ENCODE measurements at regions not wholly inside any gene's neighbourhood (a gene's known extent, or its start where the extent isn't known, plus 50 kb on each side); places are given as distances from the start of the nearest gene placed in this dataset.

DNA sequence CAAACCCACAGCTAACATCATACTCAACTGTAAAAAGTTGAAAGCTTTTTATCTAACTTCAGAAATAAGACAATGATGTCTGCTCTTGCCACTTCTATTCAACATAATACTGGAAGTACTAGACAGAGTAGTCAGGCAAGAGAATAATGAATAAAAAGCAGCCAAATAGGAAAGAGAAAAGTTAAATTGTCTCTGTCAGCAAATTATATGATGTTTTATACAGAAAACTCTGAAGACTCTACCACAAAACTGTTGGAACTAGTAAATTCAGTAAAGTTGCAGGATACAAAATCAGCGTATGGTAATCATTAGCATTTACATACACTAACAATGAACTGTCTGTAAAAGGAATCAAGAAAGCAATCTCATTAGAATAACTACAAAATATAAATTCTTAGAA is 752.9 kb upstream of the CT83 start:
- Histone ChIP-seq H3K27ac (ENCODE audit: low read length) (no peak overlapping the region), H3K9me3 (ENCODE audit: control insufficient read depth, low read depth, low read length) (no peaks in the 10 kb centered on the region), H3K9ac (ENCODE audit: low read length) (no peak overlapping the region), H3K4me1 (ENCODE audit: control insufficient read depth, low read depth, low read length) (peaks cover 4% of the 10 kb centered on the region), H3K4me3 (ENCODE audit: low read length) (no peak overlapping the region), H3K36me3 (ENCODE audit: control insufficient read depth, low read depth, low read length) (no peaks in the 10 kb centered on the region), H3K27me3 (ENCODE audit: control insufficient read depth, insufficient read depth, low read length) (no peaks in the 10 kb centered on the region)

DNA sequence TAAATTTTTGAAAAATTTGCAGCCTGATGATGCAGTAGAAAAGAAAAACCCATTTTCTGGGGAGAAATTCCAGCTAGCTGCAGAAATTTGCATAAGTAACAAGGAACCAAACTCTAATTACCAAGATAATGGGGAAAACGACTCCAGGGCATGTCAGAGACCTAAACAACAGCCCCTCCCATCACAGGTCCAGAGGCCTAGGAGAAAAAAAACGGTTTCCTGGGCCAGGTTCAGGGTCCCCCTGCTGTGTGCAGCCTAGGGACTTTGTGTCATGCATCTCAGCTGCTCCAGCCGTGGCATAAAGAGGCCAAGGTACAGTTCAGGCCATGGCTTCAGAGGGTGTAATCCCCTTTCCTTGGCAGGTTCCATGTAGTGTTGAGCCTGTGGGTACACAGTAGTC is 733.7 kb upstream of the CT83 start:
- no peaks in the 10 kb centered on the region for H3K36me3 ChIP-seq (ENCODE audit: control insufficient read depth, low read depth, low read length)
- H3K9ac ChIP-seq (ENCODE audit: low read length), result no peak overlapping the region
- no peak overlapping the region for H3K27ac ChIP-seq (ENCODE audit: low read length)
- no peak overlapping the region for H3K4me3 ChIP-seq (ENCODE audit: low read length)
- no peaks in the 10 kb centered on the region for H3K9me3 ChIP-seq (ENCODE audit: control insufficient read depth, low read depth, low read length)
- H3K4me1 ChIP-seq (ENCODE audit: control insufficient read depth, low read depth, low read length), result peaks cover 12% of the 10 kb centered on the region
- no peaks in the 10 kb centered on the region for H3K27me3 ChIP-seq (ENCODE audit: control insufficient read depth, insufficient read depth, low read length)

DNA sequence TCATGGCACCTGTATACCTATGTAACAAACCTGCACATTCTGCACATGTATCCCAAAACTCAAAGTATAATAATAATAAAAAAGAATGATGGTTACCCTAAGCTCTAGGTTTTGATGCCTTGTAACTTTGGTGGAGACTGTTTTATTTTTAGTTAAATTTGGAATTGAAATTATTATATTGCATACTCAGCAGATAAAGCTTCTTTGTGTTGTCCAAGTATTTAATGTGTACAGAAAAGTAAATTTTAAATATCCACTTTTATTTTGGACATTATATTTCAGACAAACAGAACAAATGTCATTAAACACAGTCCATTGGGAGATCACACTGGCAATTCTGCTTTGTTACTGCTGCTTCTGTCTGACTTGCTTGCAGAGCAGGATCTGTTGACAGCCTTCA is 684.5 kb upstream of the CT83 start:
- Histone ChIP-seq H3K27me3 (ENCODE audit: control insufficient read depth, insufficient read depth, low read length) (no peaks in the 10 kb centered on the region), H3K9ac (ENCODE audit: low read length) (no peak overlapping the region), H3K36me3 (ENCODE audit: control insufficient read depth, low read depth, low read length) (no peaks in the 10 kb centered on the region), H3K27ac (ENCODE audit: low read length) (no peak overlapping the region), H3K4me3 (ENCODE audit: low read length) (no peak overlapping the region), H3K9me3 (ENCODE audit: control insufficient read depth, low read depth, low read length) (no peaks in the 10 kb centered on the region), H3K4me1 (ENCODE audit: control insufficient read depth, low read depth, low read length) (no peaks in the 10 kb centered on the region)

DNA sequence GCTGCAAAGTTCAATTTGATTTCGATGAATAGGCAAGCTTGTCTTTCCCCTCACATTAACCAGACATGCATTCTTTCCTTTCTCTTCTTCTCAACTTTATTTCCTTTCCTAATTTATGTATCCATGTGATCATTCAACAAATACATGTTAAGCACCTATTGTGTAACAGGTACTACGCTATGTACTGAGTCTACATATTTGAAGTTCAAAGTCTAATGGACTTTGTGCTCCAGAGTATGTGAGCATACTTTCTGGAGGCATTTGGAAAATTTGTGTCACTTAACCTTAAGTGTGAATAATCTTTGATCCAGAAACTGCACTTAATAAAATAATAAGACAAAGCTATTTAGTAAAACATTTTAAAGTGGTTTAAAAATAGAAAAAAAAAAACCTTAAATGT is 675.3 kb upstream of the CT83 start:
- Histone ChIP-seq H3K36me3 (ENCODE audit: control insufficient read depth, low read depth, low read length) (no peaks in the 10 kb centered on the region), H3K27ac (ENCODE audit: low read length) (no peak overlapping the region), H3K9me3 (ENCODE audit: control insufficient read depth, low read depth, low read length) (no peaks in the 10 kb centered on the region), H3K27me3 (ENCODE audit: control insufficient read depth, insufficient read depth, low read length) (no peaks in the 10 kb centered on the region), H3K9ac (ENCODE audit: low read length) (no peak overlapping the region), H3K4me1 (ENCODE audit: control insufficient read depth, low read depth, low read length) (no peaks in the 10 kb centered on the region), H3K4me3 (ENCODE audit: low read length) (no peak overlapping the region)

DNA sequence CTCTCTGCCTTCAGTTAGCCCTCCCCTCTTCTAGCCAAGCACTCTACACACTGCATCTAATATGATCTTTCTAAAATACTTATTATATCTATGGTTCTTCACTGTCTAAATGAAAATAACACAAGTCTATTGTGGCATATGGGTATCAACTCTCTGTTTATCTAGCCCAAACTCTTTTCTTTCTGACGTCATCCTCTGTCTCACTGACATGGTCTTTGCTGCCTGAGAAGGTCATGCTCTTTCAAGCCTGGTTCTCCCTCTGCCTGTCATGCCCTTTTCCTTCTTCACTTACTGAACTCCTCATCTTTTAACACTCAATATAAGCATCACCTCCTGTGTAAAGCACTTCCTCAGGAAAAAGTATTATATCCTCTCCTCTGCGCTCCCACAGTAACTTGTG is 672.2 kb upstream of the CT83 start:
- Histone ChIP-seq H3K9me3 (ENCODE audit: control insufficient read depth, low read depth, low read length) (no peaks in the 10 kb centered on the region), H3K36me3 (ENCODE audit: control insufficient read depth, low read depth, low read length) (no peaks in the 10 kb centered on the region), H3K4me1 (ENCODE audit: control insufficient read depth, low read depth, low read length) (no peaks in the 10 kb centered on the region), H3K4me3 (ENCODE audit: low read length) (no peak overlapping the region), H3K27me3 (ENCODE audit: control insufficient read depth, insufficient read depth, low read length) (no peaks in the 10 kb centered on the region), H3K27ac (ENCODE audit: low read length) (no peak overlapping the region), H3K9ac (ENCODE audit: low read length) (no peak overlapping the region)

DNA sequence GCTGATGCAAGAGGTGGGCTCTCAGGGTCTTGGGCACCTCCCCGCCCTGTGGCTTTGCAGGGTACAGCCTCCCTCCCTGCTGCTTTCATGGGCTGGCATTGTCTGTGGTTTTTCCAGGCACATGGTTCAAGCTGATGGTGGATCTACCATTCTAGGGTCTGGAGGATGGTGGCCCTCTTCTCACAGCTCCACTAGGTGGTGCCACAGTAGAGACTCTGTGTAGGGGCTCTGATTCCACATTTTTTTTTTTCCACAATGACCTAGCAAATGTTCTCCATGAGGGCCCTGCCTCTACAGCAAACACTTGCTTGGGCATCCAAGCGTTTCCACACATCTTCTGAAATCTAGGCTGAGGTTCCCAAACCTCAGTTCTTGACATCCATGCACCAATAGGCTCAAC is 657.9 kb upstream of the CT83 start:
- no peak overlapping the region for H3K4me3 ChIP-seq (ENCODE audit: low read length)
- H3K9ac ChIP-seq (ENCODE audit: low read length), result no peak overlapping the region
- H3K4me1 ChIP-seq (ENCODE audit: control insufficient read depth, low read depth, low read length), result no peaks in the 10 kb centered on the region
- no peak overlapping the region for H3K27ac ChIP-seq (ENCODE audit: low read length)
- no peaks in the 10 kb centered on the region for H3K27me3 ChIP-seq (ENCODE audit: control insufficient read depth, insufficient read depth, low read length)
- peaks cover 2% of the 10 kb centered on the region for H3K9me3 ChIP-seq (ENCODE audit: control insufficient read depth, low read depth, low read length)
- no peaks in the 10 kb centered on the region for H3K36me3 ChIP-seq (ENCODE audit: control insufficient read depth, low read depth, low read length)

DNA sequence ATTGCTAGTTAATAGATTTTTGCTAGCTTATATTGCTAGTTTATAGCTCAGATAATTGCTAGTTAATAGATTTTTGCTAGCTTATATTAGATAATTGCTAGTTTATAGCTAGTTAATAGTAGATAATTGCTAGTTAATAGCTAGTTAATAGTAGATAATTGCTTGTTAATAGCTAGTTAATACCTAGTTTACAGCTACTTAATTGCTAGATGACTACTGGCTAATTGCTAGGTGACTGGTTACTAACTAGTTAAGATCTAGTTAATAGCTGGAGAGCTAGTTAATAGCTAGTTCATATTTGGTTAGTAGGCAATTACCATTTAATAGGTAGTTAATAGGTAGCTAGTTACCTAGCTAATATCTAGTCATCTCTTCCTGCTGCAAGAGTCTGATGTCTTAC is 633.8 kb upstream of the CT83 start:
- H3K36me3 ChIP-seq (ENCODE audit: control insufficient read depth, low read depth, low read length), result no peaks in the 10 kb centered on the region
- H3K27me3 ChIP-seq (ENCODE audit: control insufficient read depth, insufficient read depth, low read length), result no peaks in the 10 kb centered on the region
- H3K9me3 ChIP-seq (ENCODE audit: control insufficient read depth, low read depth, low read length), result peaks cover 46% of the 10 kb centered on the region
- no peak overlapping the region for H3K4me3 ChIP-seq (ENCODE audit: low read length)
- no peak overlapping the region for H3K9ac ChIP-seq (ENCODE audit: low read length)
- H3K27ac ChIP-seq (ENCODE audit: low read length), result no peak overlapping the region
- no peaks in the 10 kb centered on the region for H3K4me1 ChIP-seq (ENCODE audit: control insufficient read depth, low read depth, low read length)

DNA sequence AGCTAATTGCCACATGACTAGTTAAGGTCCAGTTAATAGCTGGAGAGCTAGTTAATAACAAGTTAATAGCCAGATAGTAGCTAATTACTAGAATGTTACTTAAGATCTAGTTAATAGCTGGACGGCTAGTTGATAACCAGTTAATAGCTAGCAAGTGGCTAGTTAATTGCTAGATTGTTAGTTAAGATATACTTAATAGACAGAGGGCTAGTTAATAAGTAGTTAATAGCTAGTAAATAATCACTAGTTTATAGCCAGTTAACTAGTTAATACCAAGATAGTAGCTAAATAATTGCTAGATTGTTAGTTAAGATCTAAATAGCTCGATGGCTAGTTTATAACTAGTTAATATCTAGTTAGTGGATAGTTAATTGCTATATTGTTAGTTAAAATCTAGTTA is 632.6 kb upstream of the CT83 start:
- Histone ChIP-seq H3K27ac (ENCODE audit: low read length) (no peak overlapping the region), H3K4me1 (ENCODE audit: control insufficient read depth, low read depth, low read length) (no peaks in the 10 kb centered on the region), H3K9ac (ENCODE audit: low read length) (no peak overlapping the region), H3K36me3 (ENCODE audit: control insufficient read depth, low read depth, low read length) (no peaks in the 10 kb centered on the region), H3K27me3 (ENCODE audit: control insufficient read depth, insufficient read depth, low read length) (no peaks in the 10 kb centered on the region), H3K4me3 (ENCODE audit: low read length) (no peak overlapping the region), H3K9me3 (ENCODE audit: control insufficient read depth, low read depth, low read length) (peaks cover 46% of the 10 kb centered on the region)

DNA sequence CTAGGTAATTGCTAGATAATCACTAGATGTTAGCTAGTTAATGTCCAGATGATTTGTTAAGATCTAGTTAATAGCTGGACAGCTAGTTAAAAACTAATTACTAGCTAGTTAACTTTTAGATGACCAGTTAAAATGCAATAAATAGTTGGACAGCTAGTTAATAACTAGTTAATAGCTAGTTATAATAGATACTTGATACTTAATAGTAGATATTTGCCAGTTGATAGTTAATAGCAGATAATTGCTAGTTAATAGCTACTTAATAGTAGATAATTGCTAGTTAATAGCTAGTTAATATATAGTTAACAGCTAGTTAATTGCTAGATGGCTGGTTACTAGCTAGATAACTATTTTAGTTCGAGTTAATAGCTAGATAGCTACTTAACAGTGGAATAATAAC is 631.4 kb upstream of the CT83 start:
- H3K4me3 ChIP-seq (ENCODE audit: low read length), result no peak overlapping the region
- H3K4me1 ChIP-seq (ENCODE audit: control insufficient read depth, low read depth, low read length), result no peaks in the 10 kb centered on the region
- no peaks in the 10 kb centered on the region for H3K27me3 ChIP-seq (ENCODE audit: control insufficient read depth, insufficient read depth, low read length)
- peaks cover 46% of the 10 kb centered on the region for H3K9me3 ChIP-seq (ENCODE audit: control insufficient read depth, low read depth, low read length)
- no peak overlapping the region for H3K27ac ChIP-seq (ENCODE audit: low read length)
- no peak overlapping the region for H3K9ac ChIP-seq (ENCODE audit: low read length)
- H3K36me3 ChIP-seq (ENCODE audit: control insufficient read depth, low read depth, low read length), result no peaks in the 10 kb centered on the region

DNA sequence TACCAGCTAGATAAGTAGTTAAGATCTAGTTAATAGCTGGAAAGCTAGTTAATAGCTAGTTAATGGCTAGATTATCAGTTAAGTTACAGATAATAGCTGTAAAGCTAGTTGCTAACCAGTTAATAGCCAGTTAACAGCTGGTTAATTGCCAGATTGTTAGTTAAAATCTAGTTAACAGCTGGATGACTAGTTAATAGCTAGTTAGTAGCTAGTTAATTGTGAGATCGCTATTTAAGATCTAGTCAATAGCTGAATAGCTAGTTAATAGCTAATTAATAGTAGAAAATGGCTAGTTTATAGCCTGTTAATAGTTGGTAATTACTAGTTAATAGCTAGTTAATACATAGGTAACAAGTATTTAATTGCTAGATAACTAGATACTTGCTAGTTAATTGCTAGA is 630.5 kb upstream of the CT83 start:
- Histone ChIP-seq H3K36me3 (ENCODE audit: control insufficient read depth, low read depth, low read length) (no peaks in the 10 kb centered on the region), H3K9ac (ENCODE audit: low read length) (no peak overlapping the region), H3K4me3 (ENCODE audit: low read length) (no peak overlapping the region), H3K4me1 (ENCODE audit: control insufficient read depth, low read depth, low read length) (no peaks in the 10 kb centered on the region), H3K27me3 (ENCODE audit: control insufficient read depth, insufficient read depth, low read length) (no peaks in the 10 kb centered on the region), H3K9me3 (ENCODE audit: control insufficient read depth, low read depth, low read length) (peaks cover 46% of the 10 kb centered on the region), H3K27ac (ENCODE audit: low read length) (no peak overlapping the region)

DNA sequence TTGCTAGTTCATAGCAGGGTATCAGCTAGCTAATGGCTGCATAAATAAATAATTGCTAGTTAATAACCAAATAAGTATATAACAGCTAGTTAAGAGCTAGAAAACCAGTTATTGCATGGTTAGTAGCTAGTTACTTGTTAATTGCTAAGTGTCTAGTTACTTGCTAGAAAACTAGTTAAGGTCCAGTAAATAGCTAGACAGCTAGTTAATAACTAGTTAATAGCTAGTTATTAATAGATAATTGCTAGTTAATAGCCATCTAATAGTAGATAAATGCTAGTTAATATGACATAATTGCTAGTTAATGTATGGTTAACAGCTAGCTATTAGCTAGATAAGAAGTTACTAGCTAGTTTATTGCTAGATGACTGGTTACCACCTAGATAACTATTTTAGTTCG is 629.9 kb upstream of the CT83 start:
- peaks cover 46% of the 10 kb centered on the region for H3K9me3 ChIP-seq (ENCODE audit: control insufficient read depth, low read depth, low read length)
- H3K27me3 ChIP-seq (ENCODE audit: control insufficient read depth, insufficient read depth, low read length), result no peaks in the 10 kb centered on the region
- H3K4me1 ChIP-seq (ENCODE audit: control insufficient read depth, low read depth, low read length), result no peaks in the 10 kb centered on the region
- H3K4me3 ChIP-seq (ENCODE audit: low read length), result no peak overlapping the region
- H3K9ac ChIP-seq (ENCODE audit: low read length), result no peak overlapping the region
- H3K27ac ChIP-seq (ENCODE audit: low read length), result no peak overlapping the region
- no peaks in the 10 kb centered on the region for H3K36me3 ChIP-seq (ENCODE audit: control insufficient read depth, low read depth, low read length)

DNA sequence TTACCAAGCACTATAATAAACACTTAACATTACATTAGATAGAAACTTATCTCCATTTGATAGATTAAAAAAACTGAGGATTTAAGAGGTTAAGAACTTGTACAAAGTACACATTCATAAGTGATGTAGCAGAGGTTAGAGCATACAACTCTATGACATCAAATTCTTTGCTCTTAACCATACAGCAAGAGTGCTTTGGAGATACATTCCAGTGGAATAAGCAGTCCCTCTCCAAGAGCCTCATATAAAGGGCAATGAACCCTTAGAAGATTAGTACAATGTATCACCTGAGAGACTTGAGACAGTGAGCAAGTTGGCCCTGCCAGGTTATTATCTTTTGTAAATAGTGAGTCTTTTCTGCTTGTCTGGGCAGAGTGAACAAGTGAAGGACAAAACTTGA is 600.4 kb upstream of the CT83 start:
- Histone ChIP-seq H3K27ac (ENCODE audit: low read length) (no peak overlapping the region), H3K27me3 (ENCODE audit: control insufficient read depth, insufficient read depth, low read length) (no peaks in the 10 kb centered on the region), H3K4me3 (ENCODE audit: low read length) (no peak overlapping the region), H3K9me3 (ENCODE audit: control insufficient read depth, low read depth, low read length) (no peaks in the 10 kb centered on the region), H3K9ac (ENCODE audit: low read length) (no peak overlapping the region), H3K36me3 (ENCODE audit: control insufficient read depth, low read depth, low read length) (no peaks in the 10 kb centered on the region), H3K4me1 (ENCODE audit: control insufficient read depth, low read depth, low read length) (no peaks in the 10 kb centered on the region)

DNA sequence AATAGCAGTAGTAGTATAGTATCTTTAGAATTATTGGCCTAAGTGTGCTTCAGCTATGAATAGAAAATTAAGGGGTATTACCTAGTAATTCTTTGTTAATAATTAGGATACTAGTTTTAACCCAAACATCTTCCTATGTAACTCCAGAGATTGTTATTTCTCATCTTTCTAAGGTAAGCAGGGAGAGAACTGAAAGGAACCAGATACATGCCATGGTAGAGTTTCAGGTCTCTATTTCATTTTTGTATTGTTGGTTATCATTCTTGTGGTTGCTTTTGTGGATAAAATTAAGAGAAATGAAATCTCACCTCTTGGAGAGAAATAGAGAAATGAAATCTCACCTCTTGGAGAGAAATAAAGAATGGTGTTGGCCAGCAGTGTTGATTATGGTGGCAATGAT is 597.1 kb upstream of the CT83 start:
- Histone ChIP-seq H3K9ac (ENCODE audit: low read length) (no peak overlapping the region), H3K27me3 (ENCODE audit: control insufficient read depth, insufficient read depth, low read length) (no peaks in the 10 kb centered on the region), H3K36me3 (ENCODE audit: control insufficient read depth, low read depth, low read length) (no peaks in the 10 kb centered on the region), H3K27ac (ENCODE audit: low read length) (no peak overlapping the region), H3K4me1 (ENCODE audit: control insufficient read depth, low read depth, low read length) (no peaks in the 10 kb centered on the region), H3K9me3 (ENCODE audit: control insufficient read depth, low read depth, low read length) (no peaks in the 10 kb centered on the region), H3K4me3 (ENCODE audit: low read length) (no peak overlapping the region)

Measured in iPS-18a (cell line).